Endothelial cell of umbilical vein (primary cell): ENCODE measurements at regions not wholly inside any gene's neighbourhood (a gene's known extent, or its start where the extent isn't known, plus 50 kb on each side); places are given as distances from the start of the nearest gene placed in this dataset.

Experiments used
- BruUV-seq: library from RNA; stranded (reverse); fragments of 400-500 nt; replicated peaks from 2 replicates; lab custom pipeline; 2021; lab: Mats Ljungman, UMichigan
- CTCF ChIA-PET: fragments of 300-600, 350-600 bp; sonication (Branson Sonifier 250); formaldehyde crosslinking; loops from one replicate; lab custom pipeline; 2021; ENCODE audit warnings: antibody characterized with exemption, inconsistent platforms; lab: Charles Lee
- POLR2A ChIA-PET: fragments of 300-600, 350-600 bp; sonication (Branson Sonifier 250); formaldehyde crosslinking; loops from one replicate; lab custom pipeline; 2021; ENCODE audit warnings: antibody characterized with exemption, inconsistent platforms; lab: Charles Lee
- DNase-seq: peaks from one replicate; pipeline ENCODE4 v3.0.0-alpha.2; 2011; ENCODE audit warnings: low read depth, low spot score
- FAIRE-seq: peaks from 2 replicates; lab custom pipeline; 2011; peaks lifted over from hg19 to GRCh38; lab: Jason Lieb, UNC
- H2AFZ ChIP-seq: 2 replicates; pipeline ENCODE4 v1.6.0; 2012; ENCODE audit warnings: low read depth, low read length, control low read depth, inconsistent platforms
- H3K27ac ChIP-seq: 2 replicates; pipeline ENCODE4 v1.5.1; 2011; ENCODE audit warnings: low read depth, mild to moderate bottlenecking, control low read depth, low read length, moderate library complexity; ENCODE audit not compliant: insufficient read depth
- H3K27me3 ChIP-seq, 2 experiments: 2 replicates each; pipeline versions ENCODE4 v1.6.0 to v1.6.1; 2011; ENCODE audit warnings: low read length in 2 of 2, mixed read lengths in 1 of 2; ENCODE audit not compliant: control insufficient read depth in 2 of 2, insufficient read depth in 2 of 2
- H3K36me3 ChIP-seq, 2 experiments: 2 replicates in 1 of 2; 3 replicates in 1 of 2; pipeline ENCODE4 v1.5.1; 2011; ENCODE audit warnings: low read length in 2 of 2, mild to moderate bottlenecking in 1 of 2, moderate library complexity in 1 of 2; ENCODE audit not compliant: control insufficient read depth in 2 of 2, insufficient read depth in 2 of 2; ENCODE audit errors: extremely low read depth in 1 of 2
- H3K4me1 ChIP-seq: 3 replicates; pipeline ENCODE4 v1.5.1; 2011; ENCODE audit warnings: mild to moderate bottlenecking, low read length; ENCODE audit not compliant: control insufficient read depth, insufficient read depth; ENCODE audit errors: extremely low read depth
- H3K4me2 ChIP-seq: 2 replicates; pipeline ENCODE4 v1.6.1; 2011; ENCODE audit warnings: low read length, control low read depth, mixed read lengths; ENCODE audit not compliant: insufficient read depth
- H3K4me3 ChIP-seq, 3 experiments: fragments of 200-600 bp in 1 of 3; sonication (generic), shearing (Covaris generic) in 1 of 3; replicated peaks in 1 of 3; 2 replicates each; pipeline ENCODE4 v1.5.1; 2011 to 2016; ENCODE audit warnings: control low read depth in 3 of 3, low read length in 3 of 3, mild to moderate bottlenecking in 2 of 3, inconsistent platforms in 1 of 3, low read depth in 1 of 3, moderate library complexity in 1 of 3; ENCODE audit not compliant: insufficient read depth in 1 of 3
- H3K79me2 ChIP-seq: 2 replicates; pipeline ENCODE4 v1.6.0; 2012; ENCODE audit warnings: low read length, inconsistent platforms; ENCODE audit not compliant: control insufficient read depth, insufficient read depth
- H3K9ac ChIP-seq: replicated peaks from 2 replicates; pipeline ENCODE3; 2011; ENCODE audit warnings: low read length, control low read depth; ENCODE audit not compliant: insufficient read depth; ENCODE audit errors: extremely low read depth
- H3K9me1 ChIP-seq: replicated peaks from 3 replicates; pipeline ENCODE4 v1.6.0; 2011; ENCODE audit warnings: mild to moderate bottlenecking, low read length; ENCODE audit not compliant: control insufficient read depth, insufficient read depth; ENCODE audit errors: extremely low read depth
- H3K9me3 ChIP-seq: replicated peaks from 2 replicates; pipeline ENCODE4 v1.5.1; 2012; ENCODE audit warnings: low read length, inconsistent platforms; ENCODE audit not compliant: control insufficient read depth, insufficient read depth
- H4K20me1 ChIP-seq: replicated peaks from 2 replicates; pipeline ENCODE3; 2011; ENCODE audit warnings: mild to moderate bottlenecking, low read length; ENCODE audit not compliant: control insufficient read depth, insufficient read depth; ENCODE audit errors: extremely low read depth
- EZH2 ChIP-seq: IDR thresholded peaks from 2 replicates; pipeline ENCODE4 v1.6.1; 2012; ENCODE audit warnings: borderline replicate concordance, low read depth, mild to moderate bottlenecking, moderate library complexity, low read length, inconsistent platforms; ENCODE audit not compliant: severe bottlenecking
- FOS ChIP-seq: IDR thresholded peaks from 2 replicates; pipeline ENCODE4 v1.6.1; 2011; ENCODE audit warnings: mild to moderate bottlenecking, low read length, moderate library complexity, borderline replicate concordance; ENCODE audit not compliant: insufficient read depth
- GATA2 ChIP-seq: IDR thresholded peaks from 2 replicates; pipeline ENCODE4 v1.7.0; 2011; ENCODE audit warnings: low read depth, mild to moderate bottlenecking, moderate library complexity, mixed read lengths, low read length; ENCODE audit not compliant: insufficient read length, insufficient read depth
- JUN ChIP-seq: IDR thresholded peaks from 2 replicates; pipeline ENCODE4 v1.6.1; 2011; ENCODE audit warnings: borderline replicate concordance, low read depth; ENCODE audit not compliant: insufficient read length, insufficient read depth
- MYC ChIP-seq: IDR thresholded peaks from one replicate; pipeline ENCODE4 v1.6.1; 2011; ENCODE audit warnings: mild to moderate bottlenecking, low read depth, low read length
- POLR2A ChIP-seq: IDR thresholded peaks from 2 replicates; pipeline ENCODE4 v1.6.1; 2012; ENCODE audit warnings: low read depth, mild to moderate bottlenecking, control low read depth, low read length
- POLR2AphosphoS5 ChIP-seq: IDR thresholded peaks from 2 replicates; pipeline ENCODE4 v1.6.1; 2012; ENCODE audit warnings: low read depth, mild to moderate bottlenecking, control low read depth, low read length, moderate library complexity; ENCODE audit not compliant: insufficient read depth
- dilution Hi-C: fragments of 300-500 bp; cut with MboI; formaldehyde crosslinking; loops from one replicate; pipeline ENCODE4 v1.15.0; 2019; ENCODE audit warnings: low sequenced_read_pairs; ENCODE audit not compliant: extremely low pct_ligation_motif_present
- intact Hi-C: fragments of 100-400 bp; cut with micrococcal nuclease; formaldehyde crosslinking; loops from one replicate; pipeline ENCODE4 v1.10.0; 2022
- TF ChIP-seq, protein P1 (sequence below): IDR thresholded peaks from 2 replicates; pipeline ENCODE4 v1.6.1; 2011; ENCODE audit not compliant: insufficient read depth, insufficient read length
- TF ChIP-seq, protein P2 (sequence below), 2 donors: IDR thresholded peaks; 1 replicate in 1 of 2; 2 replicates in 1 of 2; pipeline ENCODE4 v1.5.1; 2011; ENCODE audit warnings: low read length in 2 of 2, mild to moderate bottlenecking in 2 of 2, moderate library complexity in 2 of 2, control low read depth in 1 of 2, inconsistent platforms in 1 of 2, low read depth in 1 of 2; ENCODE audit not compliant: insufficient read depth in 1 of 2; ENCODE audit errors: extremely low read depth in 1 of 2

- no peak overlapping the region for H3K4me3 ChIP-seq
- POLR2A ChIA-PET, result no interaction called here
- dilution Hi-C loops, result no loop called here
- no peak overlapping the region for H3K27ac ChIP-seq
- no peaks in the 10 kb centered on the region for H4K20me1 ChIP-seq
- H3K79me2 ChIP-seq, result no peaks in the 10 kb centered on the region
- no peak overlapping the region for H3K4me2 ChIP-seq
- no peaks in the 10 kb centered on the region for H3K27me3 ChIP-seq
- intact Hi-C loops, result no loop called here
- DNase-seq (no peak), FAIRE-seq (no peak)
- BruUV-seq, result no TSS peak
- TF ChIP-seq POLR2A (no peak), GATA2 (no peak), JUN (no peak), EZH2 (no peak), POLR2AphosphoS5 (no peak), FOS (no peak), MYC (no peak)
- TF ChIP-seq, protein P1, sequence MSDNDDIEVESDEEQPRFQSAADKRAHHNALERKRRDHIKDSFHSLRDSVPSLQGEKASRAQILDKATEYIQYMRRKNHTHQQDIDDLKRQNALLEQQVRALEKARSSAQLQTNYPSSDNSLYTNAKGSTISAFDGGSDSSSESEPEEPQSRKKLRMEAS, result no peak
- TF ChIP-seq, protein P2, sequence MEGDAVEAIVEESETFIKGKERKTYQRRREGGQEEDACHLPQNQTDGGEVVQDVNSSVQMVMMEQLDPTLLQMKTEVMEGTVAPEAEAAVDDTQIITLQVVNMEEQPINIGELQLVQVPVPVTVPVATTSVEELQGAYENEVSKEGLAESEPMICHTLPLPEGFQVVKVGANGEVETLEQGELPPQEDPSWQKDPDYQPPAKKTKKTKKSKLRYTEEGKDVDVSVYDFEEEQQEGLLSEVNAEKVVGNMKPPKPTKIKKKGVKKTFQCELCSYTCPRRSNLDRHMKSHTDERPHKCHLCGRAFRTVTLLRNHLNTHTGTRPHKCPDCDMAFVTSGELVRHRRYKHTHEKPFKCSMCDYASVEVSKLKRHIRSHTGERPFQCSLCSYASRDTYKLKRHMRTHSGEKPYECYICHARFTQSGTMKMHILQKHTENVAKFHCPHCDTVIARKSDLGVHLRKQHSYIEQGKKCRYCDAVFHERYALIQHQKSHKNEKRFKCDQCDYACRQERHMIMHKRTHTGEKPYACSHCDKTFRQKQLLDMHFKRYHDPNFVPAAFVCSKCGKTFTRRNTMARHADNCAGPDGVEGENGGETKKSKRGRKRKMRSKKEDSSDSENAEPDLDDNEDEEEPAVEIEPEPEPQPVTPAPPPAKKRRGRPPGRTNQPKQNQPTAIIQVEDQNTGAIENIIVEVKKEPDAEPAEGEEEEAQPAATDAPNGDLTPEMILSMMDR (IDR thresholded peaks at IDR 0.05; ENCODE audit: extremely low read depth in 1 of 2, insufficient read depth in 1 of 2, low read depth in 1 of 2, low read length in 2 of 2), result no peak
- H3K36me3 ChIP-seq, result no peaks in the 10 kb centered on the region
- no peak overlapping the region for H2AFZ ChIP-seq
- H3K4me1 ChIP-seq, result no peaks in the 10 kb centered on the region
- peaks cover 2% of the 10 kb centered on the region for H3K9me3 ChIP-seq
- no peaks in the 10 kb centered on the region for H3K9me1 ChIP-seq
- CTCF ChIA-PET, result no interaction called here
- no peak overlapping the region for H3K9ac ChIP-seq
Observed at GRCh38 chr13:85725433-85725832, 73.8 kb downstream of the SLITRK6 start.
